ENCODE measurements at regions not wholly inside any gene's neighbourhood (a gene's known extent, or its start where the extent isn't known, plus 50 kb on each side); places are given as distances from the start of the nearest gene placed in this dataset.

- TF ChIP-seq POLR2A (IDR thresholded peaks at IDR 0.05) (no peak), CTCF (IDR thresholded peaks at IDR 0.05) (no peak)
These were observed 243.1 kb downstream of the LTN1 start for GRCh38 chr21:28749536-28749935.
